H1 (cell line): ENCODE measurements at regions not wholly inside any gene's neighbourhood (a gene's known extent, or its start where the extent isn't known, plus 50 kb on each side); places are given as distances from the start of the nearest gene placed in this dataset.
A peak's percentile ranks its signal among the peaks of the same experiment; 100 is the strongest.

Experiments used
- CTCF ChIA-PET: fragments of 300-600 bp; sonication (Branson Sonifier 250); formaldehyde crosslinking; loops from one replicate; lab custom pipeline; 2021; ENCODE audit not compliant: partially characterized antibody; lab: Charles Lee
- POLR2A ChIA-PET: fragments of 300-600 bp; sonication (Branson Sonifier 250); formaldehyde crosslinking; loops from one replicate; lab custom pipeline; 2021; ENCODE audit warnings: inconsistent platforms; ENCODE audit not compliant: partially characterized antibody; lab: Charles Lee
- DNase-seq, 2 experiments: peaks; one replicate each; pipeline versions ENCODE4 v3.0.0 to v3.0.0-alpha.2; 2010 to 2022; ENCODE audit warnings: low spot score in 2 of 2, low read depth in 1 of 2, mixed read lengths in 1 of 2
- FAIRE-seq: peaks from 2 replicates; lab custom pipeline; 2011; peaks lifted over from hg19 to GRCh38; lab: Jason Lieb, UNC
- H2AFZ ChIP-seq: 2 replicates; pipeline ENCODE4 v1.8.1; 2012; ENCODE audit warnings: low read length, inconsistent platforms
- H2AK5ac ChIP-seq: 2 replicates; pipeline ENCODE4 v1.6.1; 2013; ENCODE audit warnings: low read depth, low read length
- H2BK120ac ChIP-seq: replicated peaks from 2 replicates; pipeline ENCODE3; 2013; ENCODE audit warnings: low read depth, low read length, inconsistent platforms
- H2BK12ac ChIP-seq: 2 replicates; pipeline ENCODE4 v1.6.1; 2013; ENCODE audit warnings: low read depth, low read length
- H2BK15ac ChIP-seq: 2 replicates; pipeline ENCODE4 v1.6.1; 2013; ENCODE audit warnings: low read length
- H2BK20ac ChIP-seq: 2 replicates; pipeline ENCODE4 v1.6.1; 2013; ENCODE audit warnings: low read length
- H2BK5ac ChIP-seq: 2 replicates; pipeline ENCODE4 v1.6.1; 2013; ENCODE audit warnings: low read depth, low read length
- H3K14ac ChIP-seq: 2 replicates; pipeline ENCODE4 v1.6.1; 2013; ENCODE audit warnings: inconsistent platforms; ENCODE audit not compliant: insufficient read length
- H3K18ac ChIP-seq: 2 replicates; pipeline ENCODE4 v1.6.1; 2013; ENCODE audit warnings: low read length; ENCODE audit errors: extremely low read depth
- H3K23ac ChIP-seq: 2 replicates; pipeline ENCODE4 v1.6.1; 2013; ENCODE audit warnings: inconsistent platforms; ENCODE audit not compliant: insufficient read length
- H3K23me2 ChIP-seq: 2 replicates; pipeline ENCODE4 v1.6.1; 2013; ENCODE audit warnings: low read depth, low read length
- H3K27ac ChIP-seq: 2 replicates; pipeline ENCODE4 v1.6.1; 2011; ENCODE audit warnings: low read depth, low read length, inconsistent platforms
- H3K27me3 ChIP-seq, 4 experiments: replicated peaks in 1 of 4; 1 replicate in 1 of 4; 2 replicates in 3 of 4; pipeline versions ENCODE4 v1.6.1 to v1.8.1; 2011 to 2013; ENCODE audit warnings: low read length in 3 of 4, mild to moderate bottlenecking in 3 of 4, inconsistent platforms in 2 of 4, mixed read lengths in 2 of 4, moderate library complexity in 1 of 4; ENCODE audit not compliant: control insufficient read depth in 3 of 4, insufficient read depth in 3 of 4; ENCODE audit errors: extremely low read depth in 1 of 4
- H3K36me3 ChIP-seq, 4 experiments: 2 replicates each; pipeline versions ENCODE4 v1.6.1 to v1.8.1; 2011 to 2013; ENCODE audit warnings: mild to moderate bottlenecking in 4 of 4, low read length in 3 of 4, moderate library complexity in 2 of 4, control low read depth in 1 of 4, inconsistent platforms in 1 of 4; ENCODE audit not compliant: insufficient read depth in 4 of 4, control insufficient read depth in 2 of 4
- H3K4ac ChIP-seq: replicated peaks from 2 replicates; pipeline ENCODE3; 2013; ENCODE audit warnings: low read length, low read depth, mixed read lengths, inconsistent platforms; ENCODE audit not compliant: insufficient read length
- H3K4me1 ChIP-seq, 4 experiments: replicated peaks in 1 of 4; 1 replicate in 1 of 4; 2 replicates in 3 of 4; pipeline versions ENCODE4 v1.6.1 to v1.8.1; 2011 to 2013; ENCODE audit warnings: low read length in 3 of 4, inconsistent platforms in 2 of 4, mixed read lengths in 1 of 4; ENCODE audit not compliant: insufficient read depth in 4 of 4, control insufficient read depth in 3 of 4
- H3K4me2 ChIP-seq, 2 experiments: 2 replicates each; pipeline versions ENCODE4 v1.6.1 to v1.8.1; 2011 to 2013; ENCODE audit warnings: low read depth in 2 of 2, low read length in 2 of 2, control low read depth in 1 of 2, inconsistent platforms in 1 of 2, mild to moderate bottlenecking in 1 of 2; ENCODE audit not compliant: insufficient read depth in 1 of 2
- H3K4me3 ChIP-seq, 4 experiments: fragments of 200-600, 300-600 bp in 1 of 4; sonication (generic), shearing (Covaris generic), sonication (Bioruptor Twin) in 1 of 4; 2 replicates each; pipeline versions ENCODE4 v1.5.1 to v1.8.1; 2011 to 2016; ENCODE audit warnings: low read length in 4 of 4, low read depth in 3 of 4, control low read depth in 2 of 4, inconsistent platforms in 2 of 4, mild to moderate bottlenecking in 2 of 4, mixed read lengths in 1 of 4, moderate library complexity in 1 of 4; ENCODE audit not compliant: insufficient read depth in 2 of 4; ENCODE audit errors: extremely low read depth in 1 of 4
- H3K56ac ChIP-seq: replicated peaks from 2 replicates; pipeline ENCODE3; 2013; ENCODE audit warnings: low read depth, mild to moderate bottlenecking, mixed read lengths, low read length, inconsistent platforms; ENCODE audit not compliant: insufficient read length
- H3K79me1 ChIP-seq: 2 replicates; pipeline ENCODE4 v1.6.1; 2013; ENCODE audit warnings: low read depth, low read length, control low read depth
- H3K79me2 ChIP-seq, 2 experiments: 2 replicates each; pipeline versions ENCODE4 v1.6.1 to v1.8.1; 2012 to 2013; ENCODE audit warnings: low read length in 2 of 2, mild to moderate bottlenecking in 2 of 2, inconsistent platforms in 1 of 2; ENCODE audit not compliant: insufficient read depth in 2 of 2, control insufficient read depth in 1 of 2
- H3K9ac ChIP-seq, 4 experiments: replicated peaks in 1 of 4; 1 replicate in 1 of 4; 2 replicates in 3 of 4; pipeline versions ENCODE4 v1.6.1 to v1.8.1; 2011 to 2013; ENCODE audit warnings: low read depth in 3 of 4, low read length in 3 of 4, control low read depth in 2 of 4, mild to moderate bottlenecking in 2 of 4, moderate library complexity in 2 of 4, inconsistent platforms in 1 of 4; ENCODE audit errors: extremely low read depth in 1 of 4
- H3K9me3 ChIP-seq, 2 experiments: 2 replicates each; pipeline versions ENCODE4 v1.6.1 to v1.8.1; 2012 to 2013; ENCODE audit warnings: mild to moderate bottlenecking in 2 of 2, moderate library complexity in 2 of 2, control low read depth in 1 of 2, inconsistent platforms in 1 of 2, low read depth in 1 of 2, low read length in 1 of 2, mixed read lengths in 1 of 2; ENCODE audit not compliant: insufficient read depth in 2 of 2
- H4K20me1 ChIP-seq, 2 experiments: replicated peaks in 1 of 2; 2 replicates each; pipeline versions ENCODE3 to v1.8.1; 2011 to 2013; ENCODE audit warnings: inconsistent platforms in 2 of 2, low read length in 2 of 2, mild to moderate bottlenecking in 1 of 2; ENCODE audit not compliant: insufficient read depth in 2 of 2, control insufficient read depth in 1 of 2
- H4K5ac ChIP-seq: 2 replicates; pipeline ENCODE4 v1.6.1; 2013; ENCODE audit warnings: low read length, low read depth, mixed read lengths, inconsistent platforms; ENCODE audit not compliant: insufficient read length
- H4K8ac ChIP-seq: 2 replicates; pipeline ENCODE4 v1.8.0; 2013; ENCODE audit warnings: mild to moderate bottlenecking, moderate library complexity, low read length, inconsistent platforms; ENCODE audit not compliant: insufficient read depth; ENCODE audit errors: extremely low read depth
- H4K91ac ChIP-seq: replicated peaks from 2 replicates; pipeline ENCODE3; 2013; ENCODE audit warnings: low read length, mixed read lengths, inconsistent platforms; ENCODE audit not compliant: insufficient read length
- TAF1 ChIP-seq: IDR thresholded peaks from 2 replicates; pipeline ENCODE4 v1.6.1; 2011; ENCODE audit warnings: mild to moderate bottlenecking, low read depth, low read length
- WGBS, 2 experiments: shearing (Covaris generic) in 1 of 2; methylation state at CpG; one replicate each; pipeline versions ENCODE4 v1.1.6 to v1.1.7; 2013 to 2015; ENCODE audit warnings: low lambda C conversion rate in 2 of 2, mixed read lengths in 2 of 2, inconsistent platforms in 1 of 2, low coverage in 1 of 2, missing lambda C conversion rate in 1 of 2; ENCODE audit not compliant: insufficient replicate concordance in 2 of 2, insufficient coverage in 1 of 2, insufficient read length in 1 of 2; ENCODE audit errors: extremely low coverage in 1 of 2, missing lambda C conversion rate in 1 of 2; 5-methylcytosine and 5-hydroxymethylcytosine counted together

- Histone ChIP-seq H4K20me1 (no peaks in the 10 kb centered on the region), H3K56ac (no peak overlapping the region), H3K79me1 (no peaks in the 10 kb centered on the region), H2AK5ac (no peak overlapping the region), H2AFZ (no peak overlapping the region), H3K18ac (no peak overlapping the region), H3K27ac (no peak overlapping the region), H3K14ac (no peak overlapping the region), H4K8ac (no peak overlapping the region), H2BK12ac (no peak overlapping the region), H2BK120ac (no peak overlapping the region), H2BK15ac (no peak overlapping the region), H3K36me3 (no peaks in the 10 kb centered on the region), H3K4me3 (no peak overlapping the region), H4K5ac (no peak overlapping the region), H3K4ac (no peak overlapping the region), H2BK20ac (no peak overlapping the region), H3K23me2 (no peaks in the 10 kb centered on the region; the same call in 1 of the 2 replicates), H3K4me2 (no peak overlapping the region), H3K9ac (no peak overlapping the region), H3K4me1 (no peaks in the 10 kb centered on the region; a peak in 1 of 7 replicates), H3K79me2 (no peaks in the 10 kb centered on the region), H4K91ac (no peak overlapping the region), H3K23ac (no peak overlapping the region), H3K9me3 (no peaks in the 10 kb centered on the region), H2BK5ac (no peak overlapping the region), H3K27me3 (no peaks in the 10 kb centered on the region)
- ChIA-PET POLR2A (no interaction called here), CTCF (no interaction called here)
- FAIRE-seq (peak; percentile 13), DNase-seq (no peak)
- 74% methylated on average over 2 of the region's 2 CpGs; no CpG with 5 or more reads in 1 of the 2 experiments for WGBS, 2 experiments
- no peak for TF ChIP-seq TAF1
These were observed 714.0 kb downstream of the EPHA4 start for GRCh38 chr2:220858101-220858500.
